Upper lobe of left lung (tissue), 4 donors: ENCODE measurements at regions not wholly inside any gene's neighbourhood (a gene's known extent, or its start where the extent isn't known, plus 50 kb on each side); places are given as distances from the start of the nearest gene placed in this dataset.

Source experiments
- POLR2AphosphoS5 ChIP-seq, 2 donors: sonication (generic); formaldehyde crosslinking; IDR thresholded peaks; one replicate each; pipeline ENCODE4 v1.5.1; 2017; ENCODE audit warnings: antibody characterized with exemption in 2 of 2
- TF ChIP-seq, protein P1 (sequence below), 6 experiments: fragments of 450-650 bp in 4 of 6; fragments of 200-600 bp in 2 of 6; sonication (generic) in 2 of 6; IDR thresholded peaks; one replicate each; pipeline ENCODE4 v1.5.1; 2016 to 2019; ENCODE audit warnings: antibody characterized with exemption in 6 of 6

DNA sequence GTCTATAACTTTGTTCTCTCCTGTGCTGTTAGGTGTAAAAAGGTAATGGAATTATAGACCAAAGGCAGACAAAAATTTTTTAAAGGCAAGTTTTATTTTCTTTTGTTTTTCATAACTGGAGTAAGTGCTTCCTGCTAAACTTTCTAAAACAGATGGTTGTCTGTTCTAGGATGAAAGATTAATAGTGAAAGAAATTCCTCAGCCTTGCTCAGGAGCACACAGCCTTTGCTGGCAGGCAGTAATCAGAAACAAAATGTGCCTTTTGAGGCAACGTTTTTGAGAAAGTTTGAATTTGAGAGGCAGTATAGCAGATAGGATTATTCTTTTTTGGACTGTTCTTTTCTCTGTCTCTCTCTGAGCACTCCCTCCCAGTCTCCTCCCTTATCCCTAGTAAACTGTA, 2749.5 kb downstream of the PCDH9 start:
- TF ChIP-seq, protein P1, sequence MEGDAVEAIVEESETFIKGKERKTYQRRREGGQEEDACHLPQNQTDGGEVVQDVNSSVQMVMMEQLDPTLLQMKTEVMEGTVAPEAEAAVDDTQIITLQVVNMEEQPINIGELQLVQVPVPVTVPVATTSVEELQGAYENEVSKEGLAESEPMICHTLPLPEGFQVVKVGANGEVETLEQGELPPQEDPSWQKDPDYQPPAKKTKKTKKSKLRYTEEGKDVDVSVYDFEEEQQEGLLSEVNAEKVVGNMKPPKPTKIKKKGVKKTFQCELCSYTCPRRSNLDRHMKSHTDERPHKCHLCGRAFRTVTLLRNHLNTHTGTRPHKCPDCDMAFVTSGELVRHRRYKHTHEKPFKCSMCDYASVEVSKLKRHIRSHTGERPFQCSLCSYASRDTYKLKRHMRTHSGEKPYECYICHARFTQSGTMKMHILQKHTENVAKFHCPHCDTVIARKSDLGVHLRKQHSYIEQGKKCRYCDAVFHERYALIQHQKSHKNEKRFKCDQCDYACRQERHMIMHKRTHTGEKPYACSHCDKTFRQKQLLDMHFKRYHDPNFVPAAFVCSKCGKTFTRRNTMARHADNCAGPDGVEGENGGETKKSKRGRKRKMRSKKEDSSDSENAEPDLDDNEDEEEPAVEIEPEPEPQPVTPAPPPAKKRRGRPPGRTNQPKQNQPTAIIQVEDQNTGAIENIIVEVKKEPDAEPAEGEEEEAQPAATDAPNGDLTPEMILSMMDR (IDR thresholded peaks at IDR 0.05), result no peak
- no peak for TF ChIP-seq POLR2AphosphoS5 (IDR thresholded peaks at IDR 0.05)
